PFSK-1 (cell line): ENCODE measurements at regions not wholly inside any gene's neighbourhood (a gene's known extent, or its start where the extent isn't known, plus 50 kb on each side); places are given as distances from the start of the nearest gene placed in this dataset.
A peak's percentile ranks its signal among the peaks of the same experiment; 100 is the strongest.

ENCODE experiments used
- FOXP2 ChIP-seq: optimal IDR thresholded peaks from 2 replicates; pipeline ENCODE3; 2011; ENCODE audit warnings: borderline replicate concordance, control low read depth, inconsistent platforms; ENCODE audit not compliant: insufficient read depth; ENCODE audit errors: extremely low read length, extremely low read depth
- POLR2AphosphoS5 ChIP-seq: IDR thresholded peaks from 2 replicates; pipeline ENCODE4 v1.6.1; 2012; ENCODE audit warnings: low read depth, mild to moderate bottlenecking, control low read depth, low read length, moderate library complexity
- SIN3A ChIP-seq: IDR thresholded peaks from 2 replicates; pipeline ENCODE4 v1.6.1; 2012; ENCODE audit warnings: mild to moderate bottlenecking, low read length, moderate library complexity, borderline replicate concordance; ENCODE audit not compliant: insufficient read depth
- TAF1 ChIP-seq: IDR thresholded peaks from 2 replicates; pipeline ENCODE4 v1.6.1; 2012; ENCODE audit warnings: low read length, control low read depth, borderline replicate concordance; ENCODE audit not compliant: insufficient read depth
- TF ChIP-seq, protein P1 (sequence below), 2 experiments: IDR thresholded peaks; 2 replicates each; pipeline versions ENCODE4 v1.6.1 to v1.8.0; 2011 to 2012; ENCODE audit warnings: low read depth in 2 of 2, low read length in 2 of 2, control low read depth in 1 of 2, inconsistent platforms in 1 of 2, mild to moderate bottlenecking in 1 of 2, moderate library complexity in 1 of 2; ENCODE audit not compliant: insufficient read depth in 1 of 2

DNA sequence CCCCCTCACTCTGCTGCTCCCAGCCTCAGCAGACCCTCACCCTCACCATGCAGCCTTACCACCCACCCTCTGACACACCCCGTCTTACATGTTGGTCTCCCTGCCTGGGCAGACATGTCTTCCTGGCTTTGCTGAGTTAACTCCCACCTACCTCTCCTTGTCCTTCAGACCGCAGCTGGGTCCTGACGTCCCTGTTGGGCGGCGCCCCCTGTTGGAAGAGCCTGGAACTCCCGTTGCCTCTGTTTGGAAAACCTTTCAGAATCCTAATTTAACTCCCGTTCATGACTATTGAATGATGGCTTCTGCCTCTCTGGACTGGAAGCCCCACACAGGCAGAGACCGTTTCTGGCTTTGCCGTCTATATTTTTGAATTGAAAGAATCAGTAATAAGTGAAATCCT is 245.1 kb downstream of the MYLK4 start:
- TF ChIP-seq TAF1 (no peak), SIN3A (no peak), FOXP2 (no peak), POLR2AphosphoS5 (no peak)
- TF ChIP-seq, protein P1, sequence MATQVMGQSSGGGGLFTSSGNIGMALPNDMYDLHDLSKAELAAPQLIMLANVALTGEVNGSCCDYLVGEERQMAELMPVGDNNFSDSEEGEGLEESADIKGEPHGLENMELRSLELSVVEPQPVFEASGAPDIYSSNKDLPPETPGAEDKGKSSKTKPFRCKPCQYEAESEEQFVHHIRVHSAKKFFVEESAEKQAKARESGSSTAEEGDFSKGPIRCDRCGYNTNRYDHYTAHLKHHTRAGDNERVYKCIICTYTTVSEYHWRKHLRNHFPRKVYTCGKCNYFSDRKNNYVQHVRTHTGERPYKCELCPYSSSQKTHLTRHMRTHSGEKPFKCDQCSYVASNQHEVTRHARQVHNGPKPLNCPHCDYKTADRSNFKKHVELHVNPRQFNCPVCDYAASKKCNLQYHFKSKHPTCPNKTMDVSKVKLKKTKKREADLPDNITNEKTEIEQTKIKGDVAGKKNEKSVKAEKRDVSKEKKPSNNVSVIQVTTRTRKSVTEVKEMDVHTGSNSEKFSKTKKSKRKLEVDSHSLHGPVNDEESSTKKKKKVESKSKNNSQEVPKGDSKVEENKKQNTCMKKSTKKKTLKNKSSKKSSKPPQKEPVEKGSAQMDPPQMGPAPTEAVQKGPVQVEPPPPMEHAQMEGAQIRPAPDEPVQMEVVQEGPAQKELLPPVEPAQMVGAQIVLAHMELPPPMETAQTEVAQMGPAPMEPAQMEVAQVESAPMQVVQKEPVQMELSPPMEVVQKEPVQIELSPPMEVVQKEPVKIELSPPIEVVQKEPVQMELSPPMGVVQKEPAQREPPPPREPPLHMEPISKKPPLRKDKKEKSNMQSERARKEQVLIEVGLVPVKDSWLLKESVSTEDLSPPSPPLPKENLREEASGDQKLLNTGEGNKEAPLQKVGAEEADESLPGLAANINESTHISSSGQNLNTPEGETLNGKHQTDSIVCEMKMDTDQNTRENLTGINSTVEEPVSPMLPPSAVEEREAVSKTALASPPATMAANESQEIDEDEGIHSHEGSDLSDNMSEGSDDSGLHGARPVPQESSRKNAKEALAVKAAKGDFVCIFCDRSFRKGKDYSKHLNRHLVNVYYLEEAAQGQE (IDR thresholded peaks at IDR 0.05; ENCODE audit: insufficient read depth in 1 of 2, low read depth in 2 of 2, low read length in 2 of 2) = no peak

DNA sequence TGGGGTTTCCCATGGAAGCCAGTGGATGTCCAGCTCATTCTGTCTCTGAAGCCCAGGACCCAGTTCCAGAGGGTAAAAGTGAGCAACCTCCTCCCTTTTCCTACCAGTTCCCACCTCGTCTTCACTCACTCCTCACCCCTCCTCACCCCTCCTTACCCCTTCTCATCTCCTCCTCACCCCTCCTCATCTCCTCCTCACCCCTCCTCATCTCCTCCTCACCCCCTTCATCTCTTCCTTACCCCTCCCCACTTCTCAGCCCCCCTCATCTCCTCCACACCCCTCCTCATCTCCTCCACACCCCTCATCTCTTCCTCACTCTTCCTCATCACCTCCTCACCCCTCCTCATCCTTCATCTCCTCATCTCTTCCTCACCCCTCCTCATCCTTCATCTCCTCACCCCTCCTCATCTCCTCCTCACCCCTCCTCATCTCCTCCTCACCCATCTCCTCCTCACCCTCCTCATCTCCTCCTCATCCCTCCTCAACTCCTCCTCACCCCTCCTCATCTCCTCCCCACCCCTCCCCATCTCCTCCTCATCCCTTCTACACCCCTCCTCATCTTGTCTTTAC is 246.1 kb downstream of the MYLK4 start:
- TF ChIP-seq SIN3A (no peak), POLR2AphosphoS5 (no peak), FOXP2 (no peak), TAF1 (no peak)
- TF ChIP-seq, protein P1 (IDR thresholded peaks at IDR 0.05; ENCODE audit: insufficient read depth in 1 of 2, low read depth in 2 of 2, low read length in 2 of 2) = no peak

DNA sequence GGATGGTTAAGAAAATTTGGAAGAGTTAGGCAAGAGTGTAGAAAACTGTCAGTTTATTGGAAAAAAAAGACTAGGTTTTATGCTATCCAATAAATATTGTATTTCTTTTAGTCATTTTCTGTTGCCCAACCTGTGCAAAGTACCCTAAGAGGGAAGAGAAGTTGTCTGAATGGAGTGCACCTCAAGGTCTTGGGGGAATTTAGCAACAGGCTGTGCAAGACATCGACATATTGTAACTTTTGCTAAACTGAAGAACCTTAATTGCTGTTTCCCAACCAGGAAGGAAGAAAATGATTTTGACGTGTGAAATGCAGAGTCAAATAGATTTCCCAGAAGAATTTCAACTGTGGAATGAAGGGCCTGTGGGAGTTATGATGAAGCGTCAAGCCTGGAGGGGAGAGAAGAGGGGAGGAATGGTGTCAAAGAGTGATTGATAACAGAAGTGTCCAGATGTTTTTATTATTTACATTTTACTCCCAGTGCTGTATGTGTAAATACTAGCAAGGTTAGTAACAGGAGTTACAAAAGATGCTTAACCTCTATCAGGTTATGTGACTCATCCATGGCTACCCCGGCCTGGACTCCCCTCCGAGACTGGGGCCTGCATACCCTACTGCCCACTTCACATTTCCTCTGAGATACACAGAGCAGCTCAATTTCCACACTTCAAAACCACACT is 246.8 kb downstream of the MYLK4 start:
- peak; percentile 44 for TF ChIP-seq FOXP2
- TF ChIP-seq, protein P1 (IDR thresholded peaks at IDR 0.05; ENCODE audit: insufficient read depth in 1 of 2, low read depth in 2 of 2, low read length in 2 of 2) = no peak

DNA sequence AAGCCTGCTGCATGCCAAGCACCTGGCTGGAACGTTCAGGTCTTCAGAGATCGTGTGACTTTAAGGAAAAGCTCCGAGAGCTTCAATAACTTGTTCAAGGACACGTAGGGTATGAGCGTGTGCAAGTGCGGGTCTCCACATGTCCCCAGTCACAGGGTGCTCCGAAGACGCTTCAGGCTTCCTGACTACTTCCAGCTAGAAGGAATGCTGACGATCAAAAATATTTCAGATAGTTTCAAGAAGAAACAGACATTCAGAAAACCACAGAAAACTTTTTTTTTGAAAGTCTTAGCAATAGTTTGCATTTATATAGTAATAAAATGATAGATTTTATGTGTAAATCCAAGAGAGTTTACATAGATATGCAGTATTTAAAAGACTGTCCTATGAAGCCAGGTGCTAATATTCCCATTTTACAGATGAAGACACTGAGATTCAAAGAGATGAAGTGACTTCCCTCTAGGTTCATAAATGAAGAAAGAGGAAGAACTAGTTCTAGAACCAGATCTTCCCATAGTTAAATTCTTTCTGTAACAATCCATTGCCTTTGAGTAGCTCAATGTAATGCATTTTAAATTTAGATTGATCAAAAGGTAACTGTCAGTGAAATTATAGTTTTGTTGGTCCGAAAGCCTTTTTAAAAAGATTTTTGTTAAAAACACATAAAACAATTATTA is 247.6 kb downstream of the MYLK4 start:
- TF ChIP-seq, protein P1 (IDR thresholded peaks at IDR 0.05; ENCODE audit: insufficient read depth in 1 of 2, low read depth in 2 of 2, low read length in 2 of 2) = no peak
- no peak for TF ChIP-seq SIN3A
